ENCODE measurements at regions not wholly inside any gene's neighbourhood (a gene's known extent, or its start where the extent isn't known, plus 50 kb on each side); places are given as distances from the start of the nearest gene placed in this dataset.

GRCh38 chr5:18111906-18112465, 477.7 kb downstream of the TAF11L14 start:
- H2BK5ac ChIP-seq (ENCODE audit: low read depth, low read length): no peak overlapping the region
- H3K4me1 ChIP-seq (replicated peaks in 1 of 4; ENCODE audit: control insufficient read depth in 3 of 4, insufficient read depth in 4 of 4, low read length in 3 of 4): peaks cover 0 to 4% (median 0%) of the 10 kb centered on the region in 4 experiments; a peak in 1 of 7 replicates
- H2BK120ac ChIP-seq (replicated peaks; ENCODE audit: low read depth, low read length): no peak overlapping the region
- H3K14ac ChIP-seq (ENCODE audit: insufficient read length): no peak overlapping the region
- no peak overlapping the region for H3K4me2 ChIP-seq (ENCODE audit: insufficient read depth in 1 of 2, low read depth in 2 of 2, low read length in 2 of 2)
- no peak overlapping the region for H2AFZ ChIP-seq (ENCODE audit: low read length)
- H3K27me3 ChIP-seq (replicated peaks in 1 of 4; ENCODE audit: control insufficient read depth in 3 of 4, extremely low read depth in 1 of 4, insufficient read depth in 3 of 4, low read length in 3 of 4): no peaks in the 10 kb centered on the region
- H3K79me2 ChIP-seq (ENCODE audit: control insufficient read depth in 1 of 2, insufficient read depth in 2 of 2, low read length in 2 of 2): no peaks in the 10 kb centered on the region
- no peak overlapping the region for H2AK5ac ChIP-seq (ENCODE audit: low read depth, low read length)
- H4K5ac ChIP-seq (ENCODE audit: insufficient read length, low read depth, low read length): no peak overlapping the region
- no peak overlapping the region for H4K8ac ChIP-seq (ENCODE audit: extremely low read depth, insufficient read depth, low read length)
- no peak overlapping the region for H4K91ac ChIP-seq (replicated peaks; ENCODE audit: insufficient read length, low read length)
- H2BK15ac ChIP-seq (ENCODE audit: low read length): no peak overlapping the region
- 89% methylated on average over 5 of the region's 5 CpGs; no CpG with 5 or more reads in 1 of the 2 experiments for WGBS, 2 experiments (ENCODE audit: extremely low coverage in 1 of 2, insufficient coverage in 1 of 2, insufficient read length in 1 of 2, insufficient replicate concordance in 2 of 2, low coverage in 1 of 2, low lambda C conversion rate in 2 of 2, missing lambda C conversion rate in 1 of 2)
- no peak overlapping the region for H2BK20ac ChIP-seq (ENCODE audit: low read length)
- no peak for DNase-seq (ENCODE audit: low read depth in 1 of 2, low spot score in 2 of 2)
- H3K18ac ChIP-seq (ENCODE audit: extremely low read depth, low read length): no peak overlapping the region
- no peaks in the 10 kb centered on the region for H4K20me1 ChIP-seq (replicated peaks in 1 of 2; ENCODE audit: control insufficient read depth in 1 of 2, insufficient read depth in 2 of 2, low read length in 2 of 2)
- no peak overlapping the region for H3K4me3 ChIP-seq (ENCODE audit: extremely low read depth in 1 of 4, insufficient read depth in 2 of 4, low read depth in 3 of 4, low read length in 4 of 4)
- H3K9ac ChIP-seq (replicated peaks in 1 of 4; ENCODE audit: extremely low read depth in 1 of 4, low read depth in 3 of 4, low read length in 3 of 4): no peak overlapping the region
- H3K23me2 ChIP-seq (ENCODE audit: low read depth, low read length): no peaks in the 10 kb centered on the region
- no peak overlapping the region for H3K23ac ChIP-seq (ENCODE audit: insufficient read length)
- H3K36me3 ChIP-seq (ENCODE audit: control insufficient read depth in 2 of 4, insufficient read depth in 4 of 4, low read length in 3 of 4): no peaks in the 10 kb centered on the region
- ChIA-PET CTCF (ENCODE audit: partially characterized antibody) (interaction anchor here (0.6 to 1.5 kb wide), 4 partner anchors 81 to 896 kb away, joined by 3 to 4 read pairs (median 3); no protein-coding TSS in a partner anchor), POLR2A (ENCODE audit: partially characterized antibody) (no interaction called here)
- no peak overlapping the region for H2BK12ac ChIP-seq (ENCODE audit: low read depth, low read length)
- H3K79me1 ChIP-seq (ENCODE audit: low read depth, low read length): no peaks in the 10 kb centered on the region
- no peak for FAIRE-seq
- H3K4ac ChIP-seq (replicated peaks; ENCODE audit: insufficient read length, low read depth, low read length): no peak overlapping the region
- TF ChIP-seq SIN3A (conservative IDR thresholded peaks at IDR 0.05 in 1 of 2, IDR thresholded peaks at IDR 0.05 in 1 of 2; ENCODE audit: low read depth in 1 of 2, low read length in 2 of 2) (no peak), TBP (IDR thresholded peaks at IDR 0.05; ENCODE audit: low read depth, low read length) (no peak), CHD1 (IDR thresholded peaks at IDR 0.05; ENCODE audit: low read depth, low read length) (no peak), USF2 (IDR thresholded peaks at IDR 0.05; ENCODE audit: low read length) (no peak)
- H3K9me3 ChIP-seq (ENCODE audit: insufficient read depth in 2 of 2, low read depth in 1 of 2, low read length in 1 of 2): no peaks in the 10 kb centered on the region
- no peak overlapping the region for H3K56ac ChIP-seq (replicated peaks; ENCODE audit: insufficient read length, low read depth, low read length)
- no peak overlapping the region for H3K27ac ChIP-seq (ENCODE audit: low read depth, low read length)

All from H1 (cell line).